ENCODE measurements at regions not wholly inside any gene's neighbourhood (a gene's known extent, or its start where the extent isn't known, plus 50 kb on each side); places are given as distances from the start of the nearest gene placed in this dataset.

- TF ChIP-seq CTCF (IDR thresholded peaks at IDR 0.05; ENCODE audit: low read depth, low read length, poor library complexity, severe bottlenecking) (no peak), EZH2phosphoT487 (IDR thresholded peaks at IDR 0.05; ENCODE audit: borderline replicate concordance, low read length) (no peak)
- Histone ChIP-seq H3K27ac (ENCODE audit: low read depth, low read length) (no peak overlapping the region), H3F3A (ENCODE audit: control insufficient read depth, insufficient read depth) (no peaks in the 10 kb centered on the region)
Measured at GRCh38 chr13:56247692-56248091, 893.0 kb upstream of the PRR20A start.

GRCh38 chr13:56271686-56272085 lies 869.0 kb upstream of the PRR20A start:
- TF ChIP-seq EZH2phosphoT487 (IDR thresholded peaks at IDR 0.05; ENCODE audit: borderline replicate concordance, low read length) (no peak), CTCF (IDR thresholded peaks at IDR 0.05; ENCODE audit: low read depth, low read length, poor library complexity, severe bottlenecking) (no peak)
- Histone ChIP-seq H3K4me3 (ENCODE audit: low read length) (no peak overlapping the region), H3K9me2 (replicated peaks; ENCODE audit: control insufficient read depth, low read length) (no peaks in the 10 kb centered on the region), H3K79me2 (ENCODE audit: control insufficient read depth, low read length) (no peaks in the 10 kb centered on the region), H3K36me3 (ENCODE audit: control insufficient read depth, low read length) (no peaks in the 10 kb centered on the region), H3K27ac (ENCODE audit: low read depth, low read length) (no peak overlapping the region), H3K9me3 (ENCODE audit: control insufficient read depth, insufficient read depth, low read length) (no peaks in the 10 kb centered on the region; the same call in 1 of the 2 replicates), H3K4me2 (ENCODE audit: low read length) (no peak overlapping the region), H4K20me1 (ENCODE audit: control insufficient read depth, insufficient read depth, low read depth, low read length) (no peaks in the 10 kb centered on the region), H3K27me3 (ENCODE audit: control insufficient read depth, low read length) (no peaks in the 10 kb centered on the region), H3F3A (ENCODE audit: control insufficient read depth, insufficient read depth) (no peaks in the 10 kb centered on the region; the same call in 1 of the 2 replicates), H3K4me1 (ENCODE audit: control insufficient read depth, low read length) (no peaks in the 10 kb centered on the region)

More at GRCh38 chr13:56247692-56248091, 893.0 kb upstream of the PRR20A start:
- H3K4me1 ChIP-seq (ENCODE audit: control insufficient read depth, low read length): no peaks in the 10 kb centered on the region
- no peaks in the 10 kb centered on the region for H4K20me1 ChIP-seq (ENCODE audit: control insufficient read depth, insufficient read depth, low read depth, low read length)
- no peaks in the 10 kb centered on the region for H3K79me2 ChIP-seq (ENCODE audit: control insufficient read depth, low read length)
- H3K27me3 ChIP-seq (ENCODE audit: control insufficient read depth, low read length): no peaks in the 10 kb centered on the region
- no peak overlapping the region for H3K4me3 ChIP-seq (ENCODE audit: low read length)
- no peaks in the 10 kb centered on the region for H3K9me2 ChIP-seq (replicated peaks; ENCODE audit: control insufficient read depth, low read length)
- H3K36me3 ChIP-seq (ENCODE audit: control insufficient read depth, low read length): no peaks in the 10 kb centered on the region
- H3K9me3 ChIP-seq (ENCODE audit: control insufficient read depth, insufficient read depth, low read length): peaks cover 5% of the 10 kb centered on the region; the same call in 1 of the 2 replicates
- H3K4me2 ChIP-seq (ENCODE audit: low read length): no peak overlapping the region

- Histone ChIP-seq H3K4me2 (ENCODE audit: low read length) (no peak overlapping the region), H3K27me3 (ENCODE audit: control insufficient read depth, low read length) (no peaks in the 10 kb centered on the region), H3K4me3 (ENCODE audit: low read length) (no peak overlapping the region), H3K27ac (ENCODE audit: low read depth, low read length) (no peak overlapping the region), H3K36me3 (ENCODE audit: control insufficient read depth, low read length) (no peaks in the 10 kb centered on the region), H4K20me1 (ENCODE audit: control insufficient read depth, insufficient read depth, low read depth, low read length) (no peaks in the 10 kb centered on the region), H3F3A (ENCODE audit: control insufficient read depth, insufficient read depth) (no peaks in the 10 kb centered on the region), H3K4me1 (ENCODE audit: control insufficient read depth, low read length) (no peaks in the 10 kb centered on the region), H3K9me2 (replicated peaks; ENCODE audit: control insufficient read depth, low read length) (no peaks in the 10 kb centered on the region; the same call in 1 of the 2 replicates), H3K79me2 (ENCODE audit: control insufficient read depth, low read length) (no peaks in the 10 kb centered on the region), H3K9me3 (ENCODE audit: control insufficient read depth, insufficient read depth, low read length) (no peaks in the 10 kb centered on the region)
- no peak for TF ChIP-seq CTCF (IDR thresholded peaks at IDR 0.05; ENCODE audit: low read depth, low read length, poor library complexity, severe bottlenecking)
- no peak for TF ChIP-seq EZH2phosphoT487 (IDR thresholded peaks at IDR 0.05; ENCODE audit: borderline replicate concordance, low read length)
Measured at GRCh38 chr13:56283262-56283828, 857.4 kb upstream of the PRR20A start.
